A673 (cell line): ENCODE measurements at regions not wholly inside any gene's neighbourhood (a gene's known extent, or its start where the extent isn't known, plus 50 kb on each side); places are given as distances from the start of the nearest gene placed in this dataset.

Source experiments
- BruUV-seq: library from RNA; stranded (reverse); fragments of 400-500 nt; replicated peaks from 2 replicates; lab custom pipeline; 2021; lab: Mats Ljungman, UMichigan
- CTCF ChIA-PET: fragments of 300-600 bp; sonication (Branson Sonifier 250); formaldehyde crosslinking; loops from one replicate; lab custom pipeline; 2022; ENCODE audit warnings: antibody characterized with exemption; lab: Charles Lee
- POLR2A ChIA-PET: fragments of 300-600 bp; sonication (Branson Sonifier 250); formaldehyde crosslinking; loops from one replicate; lab custom pipeline; 2022; ENCODE audit warnings: antibody characterized with exemption; ENCODE audit not compliant: low non-redundant PET; lab: Charles Lee
- DNase-seq: peaks from one replicate; pipeline ENCODE4 v3.0.0-alpha.2; 2015; ENCODE audit warnings: low spot score
- H3K27ac ChIP-seq: fragments of 200-600 bp; sonication (generic); 2 replicates; pipeline ENCODE4 v1.5.1; 2016; ENCODE audit warnings: mixed run types, low read depth, mild to moderate bottlenecking, mixed read lengths, antibody characterized with exemption, low read length; ENCODE audit not compliant: poor library complexity, severe bottlenecking
- H3K27me3 ChIP-seq: fragments of 200-600 bp; sonication (generic); replicated peaks from 2 replicates; pipeline ENCODE4 v1.6.1; 2017; ENCODE audit warnings: mixed run types, low read depth, mild to moderate bottlenecking, mixed read lengths, antibody characterized with exemption, low read length; ENCODE audit not compliant: insufficient read depth, poor library complexity
- H3K36me3 ChIP-seq: fragments of 200-600 bp; sonication (generic); 2 replicates; pipeline ENCODE4 v1.6.1; 2016; ENCODE audit warnings: mixed run types, mild to moderate bottlenecking, mixed read lengths, antibody characterized with exemption, low read length; ENCODE audit not compliant: insufficient read depth, poor library complexity, severe bottlenecking
- H3K4me1 ChIP-seq: fragments of 200-600 bp; sonication (generic); 2 replicates; pipeline ENCODE4 v1.6.1; 2017; ENCODE audit warnings: mixed run types, mild to moderate bottlenecking, mixed read lengths, antibody characterized with exemption, low read length; ENCODE audit not compliant: insufficient read depth, poor library complexity, severe bottlenecking
- H3K4me3 ChIP-seq: fragments of 200-600 bp; sonication (generic); 2 replicates; pipeline ENCODE4 v1.5.1; 2016; ENCODE audit warnings: low read depth, mixed run types, mild to moderate bottlenecking, mixed read lengths, low read length; ENCODE audit not compliant: poor library complexity, severe bottlenecking
- H3K9me3 ChIP-seq: fragments of 200-600 bp; sonication (generic); 2 replicates; pipeline ENCODE4 v1.6.1; 2016; ENCODE audit warnings: mixed run types, low read depth, mild to moderate bottlenecking, mixed read lengths, antibody characterized with exemption, low read length; ENCODE audit not compliant: poor library complexity, severe bottlenecking
- EZH2 ChIP-seq: fragments of 200-600 bp; sonication (generic); IDR thresholded peaks from 2 replicates; pipeline ENCODE4 v1.6.1; 2017; ENCODE audit warnings: borderline replicate concordance, low read depth, mild to moderate bottlenecking, mixed read lengths, antibody characterized with exemption, low read length; ENCODE audit not compliant: poor library complexity, severe bottlenecking
- intact Hi-C: fragments of 100-400 bp; cut with micrococcal nuclease; formaldehyde crosslinking; loops from one replicate; pipeline ENCODE4 v1.10.0; 2022; ENCODE audit not compliant: unreplicated experiment
- TF ChIP-seq, protein P1 (sequence below): fragments of 300-800, 200-600 bp; sonication (generic); conservative IDR thresholded peaks from 2 replicates; pipeline ENCODE4 v1.5.1; 2017; ENCODE audit warnings: low read depth, mild to moderate bottlenecking, antibody characterized with exemption, low read length, moderate library complexity, mixed read lengths

DNA sequence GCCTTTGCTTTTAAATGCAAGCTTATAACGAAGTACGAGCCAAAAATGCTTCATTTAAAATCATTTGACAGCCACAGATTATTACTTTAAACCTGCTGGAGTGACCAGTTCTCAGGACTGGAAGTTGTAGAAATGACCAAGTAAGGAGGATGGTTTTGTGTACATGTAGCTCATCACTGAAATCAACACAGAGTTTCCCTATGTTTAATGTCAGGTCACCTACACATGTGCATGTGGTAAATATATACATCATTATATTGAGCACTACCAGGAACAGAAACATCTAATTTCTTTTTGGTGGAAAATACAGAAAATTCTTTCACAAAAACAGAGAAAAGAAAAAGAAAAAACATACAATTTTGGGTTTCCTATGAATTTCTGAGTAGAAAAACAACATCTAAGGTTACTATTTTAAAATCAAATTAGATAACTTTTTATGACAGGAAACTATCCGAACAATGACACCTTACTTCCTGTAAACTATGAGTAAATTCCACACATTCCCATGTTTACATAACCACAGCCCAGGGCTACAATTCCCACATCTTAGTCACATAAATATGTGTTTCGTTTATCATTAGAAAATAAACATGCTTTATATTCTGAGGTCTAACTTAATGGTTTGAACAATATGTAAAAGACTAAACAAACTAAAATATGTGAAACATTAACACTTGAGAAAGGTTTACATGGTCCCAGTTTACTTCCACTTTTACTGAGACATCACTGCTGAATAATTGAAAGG lies 73.6 kb downstream of the ZNF281 start:
- Histone ChIP-seq H3K4me1 (no peaks in the 10 kb centered on the region), H3K27me3 (no peaks in the 10 kb centered on the region), H3K9me3 (no peaks in the 10 kb centered on the region), H3K27ac (no peak overlapping the region), H3K4me3 (no peak overlapping the region), H3K36me3 (no peaks in the 10 kb centered on the region)
- no TSS peak for BruUV-seq
- CTCF ChIA-PET: no interaction called here
- intact Hi-C loops: no loop called here
- no peak for TF ChIP-seq EZH2
- POLR2A ChIA-PET: no interaction called here
- no peak for DNase-seq

- Histone ChIP-seq H3K9me3 (no peaks in the 10 kb centered on the region), H3K4me3 (no peak overlapping the region), H3K4me1 (no peaks in the 10 kb centered on the region), H3K27me3 (no peaks in the 10 kb centered on the region), H3K27ac (no peak overlapping the region), H3K36me3 (no peaks in the 10 kb centered on the region)
- POLR2A ChIA-PET: no interaction called here
- DNase-seq: no peak
- no peak for TF ChIP-seq EZH2
- TF ChIP-seq, protein P1, sequence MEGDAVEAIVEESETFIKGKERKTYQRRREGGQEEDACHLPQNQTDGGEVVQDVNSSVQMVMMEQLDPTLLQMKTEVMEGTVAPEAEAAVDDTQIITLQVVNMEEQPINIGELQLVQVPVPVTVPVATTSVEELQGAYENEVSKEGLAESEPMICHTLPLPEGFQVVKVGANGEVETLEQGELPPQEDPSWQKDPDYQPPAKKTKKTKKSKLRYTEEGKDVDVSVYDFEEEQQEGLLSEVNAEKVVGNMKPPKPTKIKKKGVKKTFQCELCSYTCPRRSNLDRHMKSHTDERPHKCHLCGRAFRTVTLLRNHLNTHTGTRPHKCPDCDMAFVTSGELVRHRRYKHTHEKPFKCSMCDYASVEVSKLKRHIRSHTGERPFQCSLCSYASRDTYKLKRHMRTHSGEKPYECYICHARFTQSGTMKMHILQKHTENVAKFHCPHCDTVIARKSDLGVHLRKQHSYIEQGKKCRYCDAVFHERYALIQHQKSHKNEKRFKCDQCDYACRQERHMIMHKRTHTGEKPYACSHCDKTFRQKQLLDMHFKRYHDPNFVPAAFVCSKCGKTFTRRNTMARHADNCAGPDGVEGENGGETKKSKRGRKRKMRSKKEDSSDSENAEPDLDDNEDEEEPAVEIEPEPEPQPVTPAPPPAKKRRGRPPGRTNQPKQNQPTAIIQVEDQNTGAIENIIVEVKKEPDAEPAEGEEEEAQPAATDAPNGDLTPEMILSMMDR: no peak
- CTCF ChIA-PET: no interaction called here
- BruUV-seq: no TSS peak
- intact Hi-C loops: no loop called here
These were observed 75.1 kb downstream of the ZNF281 start for GRCh38 chr1:200334661-200335256.

GRCh38 chr1:200333329-200333728 lies 76.5 kb downstream of the ZNF281 start:
- POLR2A ChIA-PET: no interaction called here
- Histone ChIP-seq H3K27ac (no peak overlapping the region), H3K4me1 (no peaks in the 10 kb centered on the region), H3K4me3 (no peak overlapping the region), H3K9me3 (no peaks in the 10 kb centered on the region), H3K27me3 (no peaks in the 10 kb centered on the region), H3K36me3 (no peaks in the 10 kb centered on the region)
- BruUV-seq: no TSS peak
- intact Hi-C loops: no loop called here
- no peak for TF ChIP-seq EZH2
- TF ChIP-seq, protein P1: no peak
- CTCF ChIA-PET: no interaction called here
- no peak for DNase-seq

GRCh38 chr1:200332716-200333115 lies 77.1 kb downstream of the ZNF281 start:
- no peaks in the 10 kb centered on the region for H3K9me3 ChIP-seq
- DNase-seq: no peak
- ChIA-PET CTCF (no interaction called here), POLR2A (no interaction called here)
- TF ChIP-seq EZH2: no peak
- TF ChIP-seq, protein P1: no peak
- no peaks in the 10 kb centered on the region for H3K36me3 ChIP-seq
- H3K4me3 ChIP-seq: no peak overlapping the region
- intact Hi-C loops: no loop called here
- no peaks in the 10 kb centered on the region for H3K27me3 ChIP-seq
- no peak overlapping the region for H3K27ac ChIP-seq
- BruUV-seq: no TSS peak
- H3K4me1 ChIP-seq: no peaks in the 10 kb centered on the region
